Glutamatergic neuron (in vitro differentiated cells): ENCODE measurements at regions not wholly inside any gene's neighbourhood (a gene's known extent, or its start where the extent isn't known, plus 50 kb on each side); places are given as distances from the start of the nearest gene placed in this dataset.

Experiments used
- DNase-seq: peaks from one replicate; pipeline ENCODE4 v3.0.0; 2022
- H3K27ac Mint-ChIP-seq: one replicate; pipeline ENCODE4 v1.8.0; 2020; ENCODE audit warnings: mild to moderate bottlenecking, mixed read lengths, inconsistent platforms; ENCODE audit not compliant: unreplicated experiment
- H3K27me3 Mint-ChIP-seq: one replicate; pipeline ENCODE4 v1.8.0; 2020; ENCODE audit warnings: mild to moderate bottlenecking, moderate library complexity, mixed read lengths, inconsistent platforms; ENCODE audit not compliant: unreplicated experiment
- H3K36me3 Mint-ChIP-seq: one replicate; pipeline ENCODE4 v1.8.0; 2020; ENCODE audit warnings: mild to moderate bottlenecking, mixed read lengths, inconsistent platforms; ENCODE audit not compliant: unreplicated experiment
- H3K4me1 Mint-ChIP-seq: one replicate; pipeline ENCODE4 v1.8.0; 2020; ENCODE audit warnings: mild to moderate bottlenecking, low read depth, mixed read lengths, inconsistent platforms; ENCODE audit not compliant: unreplicated experiment
- H3K4me3 Mint-ChIP-seq: one replicate; pipeline ENCODE4 v1.8.0; 2020; ENCODE audit warnings: mild to moderate bottlenecking, mixed read lengths, inconsistent platforms; ENCODE audit not compliant: unreplicated experiment
- H3K9me3 Mint-ChIP-seq: one replicate; pipeline ENCODE4 v1.8.0; 2020; ENCODE audit warnings: mild to moderate bottlenecking, moderate library complexity, mixed read lengths, inconsistent platforms; ENCODE audit not compliant: unreplicated experiment
- TF ChIP-seq, protein P1 (sequence below): fragments of 200-600 bp; sonication (generic); IDR thresholded peaks from one replicate; pipeline ENCODE4 v1.5.0; 2021; ENCODE audit not compliant: partially characterized antibody, unreplicated experiment

DNA sequence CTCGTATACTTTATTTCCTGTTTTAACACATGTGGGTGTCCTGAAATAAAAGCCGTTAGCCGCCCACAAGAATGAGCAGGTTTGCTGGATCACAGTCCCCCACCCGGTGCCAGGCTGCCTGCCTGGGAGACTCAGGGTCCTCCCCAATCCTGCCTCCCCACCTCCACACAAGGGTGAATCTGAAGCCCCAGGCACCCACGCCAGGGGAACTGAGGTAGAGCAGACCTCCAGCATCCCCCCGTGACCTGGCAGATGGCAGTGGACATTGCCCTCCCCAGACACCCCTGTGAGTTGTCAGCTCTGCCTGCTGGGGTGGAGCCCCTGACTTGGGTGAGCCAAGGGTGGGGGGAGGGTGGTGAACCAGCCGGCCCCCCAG lies 114.8 kb downstream of the METRNL start:
- H3K9me3 Mint-ChIP-seq, result peaks cover 2% of the 10 kb centered on the region
- TF ChIP-seq, protein P1, sequence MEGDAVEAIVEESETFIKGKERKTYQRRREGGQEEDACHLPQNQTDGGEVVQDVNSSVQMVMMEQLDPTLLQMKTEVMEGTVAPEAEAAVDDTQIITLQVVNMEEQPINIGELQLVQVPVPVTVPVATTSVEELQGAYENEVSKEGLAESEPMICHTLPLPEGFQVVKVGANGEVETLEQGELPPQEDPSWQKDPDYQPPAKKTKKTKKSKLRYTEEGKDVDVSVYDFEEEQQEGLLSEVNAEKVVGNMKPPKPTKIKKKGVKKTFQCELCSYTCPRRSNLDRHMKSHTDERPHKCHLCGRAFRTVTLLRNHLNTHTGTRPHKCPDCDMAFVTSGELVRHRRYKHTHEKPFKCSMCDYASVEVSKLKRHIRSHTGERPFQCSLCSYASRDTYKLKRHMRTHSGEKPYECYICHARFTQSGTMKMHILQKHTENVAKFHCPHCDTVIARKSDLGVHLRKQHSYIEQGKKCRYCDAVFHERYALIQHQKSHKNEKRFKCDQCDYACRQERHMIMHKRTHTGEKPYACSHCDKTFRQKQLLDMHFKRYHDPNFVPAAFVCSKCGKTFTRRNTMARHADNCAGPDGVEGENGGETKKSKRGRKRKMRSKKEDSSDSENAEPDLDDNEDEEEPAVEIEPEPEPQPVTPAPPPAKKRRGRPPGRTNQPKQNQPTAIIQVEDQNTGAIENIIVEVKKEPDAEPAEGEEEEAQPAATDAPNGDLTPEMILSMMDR, result no peak
- no peak for DNase-seq
- no peak overlapping the region for H3K27ac Mint-ChIP-seq
- no peaks in the 10 kb centered on the region for H3K4me1 Mint-ChIP-seq
- peaks cover under 1% of the 10 kb centered on the region for H3K36me3 Mint-ChIP-seq
- H3K4me3 Mint-ChIP-seq, result no peak overlapping the region
- H3K27me3 Mint-ChIP-seq, result peaks cover 3% of the 10 kb centered on the region

GRCh38 chr17:83194761-83195329 lies 115.4 kb downstream of the METRNL start:
- peaks cover 3% of the 10 kb centered on the region for H3K27me3 Mint-ChIP-seq
- H3K4me3 Mint-ChIP-seq, result no peak overlapping the region
- no peak overlapping the region for H3K27ac Mint-ChIP-seq
- no peaks in the 10 kb centered on the region for H3K4me1 Mint-ChIP-seq
- peaks cover 2% of the 10 kb centered on the region for H3K9me3 Mint-ChIP-seq
- DNase-seq, result peak; percentile 7
- no peaks in the 10 kb centered on the region for H3K36me3 Mint-ChIP-seq
- TF ChIP-seq, protein P1, result no peak

DNA sequence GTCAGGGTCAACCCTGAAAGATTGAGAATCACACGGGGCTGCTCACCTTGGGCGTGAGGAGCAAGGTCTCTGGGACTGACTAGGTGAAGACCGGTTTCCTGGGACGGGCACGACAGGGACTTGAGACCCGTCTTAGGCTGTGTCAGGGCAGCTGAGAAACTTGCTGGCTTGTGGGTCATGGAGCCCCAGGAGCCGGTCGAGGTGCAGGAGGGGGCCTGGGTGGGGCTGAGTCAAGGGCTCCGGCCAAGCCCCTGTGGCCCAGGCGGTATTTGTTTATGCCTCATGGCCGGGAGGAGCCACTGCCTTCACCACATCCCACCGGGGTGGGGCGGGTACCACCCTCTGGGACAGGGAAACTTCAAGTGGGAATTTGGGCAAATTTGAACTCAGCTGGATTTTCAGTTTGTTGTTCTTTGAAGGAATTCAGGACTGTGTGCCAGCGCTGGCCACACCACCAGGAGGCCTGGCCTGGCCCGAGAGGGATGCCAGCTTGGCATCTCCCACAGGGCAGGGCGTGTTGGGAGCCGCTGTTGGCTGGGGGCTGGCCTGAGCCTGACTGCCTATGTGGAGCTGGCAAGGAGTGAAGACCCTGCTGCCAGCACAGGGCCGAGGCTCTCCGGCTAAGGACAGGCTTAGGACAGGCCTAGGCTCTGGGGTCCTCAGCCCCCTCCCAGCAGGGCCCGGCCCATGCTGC lies 116.1 kb downstream of the METRNL start:
- Mint-ChIP-seq H3K36me3 (no peaks in the 10 kb centered on the region), H3K27ac (no peak overlapping the region), H3K27me3 (peaks cover 3% of the 10 kb centered on the region), H3K4me3 (no peak overlapping the region), H3K9me3 (peaks cover 2% of the 10 kb centered on the region), H3K4me1 (no peaks in the 10 kb centered on the region)
- peak; percentile 4 for DNase-seq
- TF ChIP-seq, protein P1, result no peak

DNA sequence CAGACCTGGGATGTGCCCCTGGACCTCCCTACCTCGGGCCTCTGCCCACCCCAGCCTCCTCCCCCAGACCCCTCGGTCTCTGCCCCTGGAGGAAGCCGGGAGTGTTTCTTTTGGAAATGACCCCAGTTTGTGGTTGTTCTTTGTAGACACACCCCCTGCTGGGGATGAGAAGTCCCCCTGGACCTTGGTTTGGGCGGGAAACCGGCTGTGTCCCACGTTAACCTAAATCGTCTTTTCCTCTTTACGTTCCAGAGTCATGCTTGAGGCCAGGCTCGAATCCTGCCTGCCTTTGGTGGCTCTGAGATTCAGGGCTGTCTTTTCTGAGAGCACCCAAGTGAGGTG lies 116.6 kb downstream of the METRNL start:
- no peaks in the 10 kb centered on the region for H3K4me1 Mint-ChIP-seq
- peaks cover 1% of the 10 kb centered on the region for H3K27me3 Mint-ChIP-seq
- H3K36me3 Mint-ChIP-seq, result no peaks in the 10 kb centered on the region
- no peak overlapping the region for H3K4me3 Mint-ChIP-seq
- DNase-seq, result peak; percentile 2
- no peak overlapping the region for H3K27ac Mint-ChIP-seq
- peaks cover 4% of the 10 kb centered on the region for H3K9me3 Mint-ChIP-seq
- TF ChIP-seq, protein P1, result no peak

DNA sequence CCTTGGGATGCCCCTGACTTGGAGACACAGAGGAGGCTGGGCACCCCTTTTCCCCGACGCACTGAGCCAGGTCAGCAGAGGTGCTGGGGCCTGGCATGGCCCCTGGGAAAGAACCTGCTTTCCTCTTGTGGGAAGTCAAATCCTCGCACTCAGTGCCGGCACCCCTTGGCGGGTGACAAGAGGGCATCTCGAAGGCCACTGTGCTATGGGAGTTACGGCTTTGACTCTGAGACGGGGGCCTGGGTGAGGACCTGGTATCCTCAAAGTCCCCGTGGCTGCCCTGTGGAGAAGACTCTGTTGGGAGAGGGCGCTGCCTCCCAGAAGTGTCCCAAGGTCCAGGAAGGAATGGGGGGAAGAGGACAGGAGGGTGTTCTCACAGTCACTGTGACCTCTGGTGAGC lies 117.0 kb downstream of the METRNL start:
- H3K9me3 Mint-ChIP-seq, result peaks cover 5% of the 10 kb centered on the region
- H3K4me1 Mint-ChIP-seq, result no peaks in the 10 kb centered on the region
- TF ChIP-seq, protein P1, result no peak
- H3K27me3 Mint-ChIP-seq, result peaks cover 1% of the 10 kb centered on the region
- no peak overlapping the region for H3K27ac Mint-ChIP-seq
- H3K4me3 Mint-ChIP-seq, result no peak overlapping the region
- DNase-seq, result peak; percentile 4
- no peaks in the 10 kb centered on the region for H3K36me3 Mint-ChIP-seq
